Breast epithelium (tissue), 4 donors: ENCODE measurements at regions not wholly inside any gene's neighbourhood (a gene's known extent, or its start where the extent isn't known, plus 50 kb on each side); places are given as distances from the start of the nearest gene placed in this dataset.

Experiments used
- DNase-seq, 2 donors: peaks; one replicate each; pipeline ENCODE4 v3.0.0-alpha.2; 2019; ENCODE audit warnings: low spot score in 2 of 2
- H3K27ac ChIP-seq, 2 donors: fragments of 200-600 bp; sonication (generic) in 1 of 2; one replicate each; pipeline ENCODE4 v1.5.1; 2016 to 2019; ENCODE audit warnings: mild to moderate bottlenecking in 1 of 2
- H3K27me3 ChIP-seq, 2 donors: fragments of 200-600 bp; sonication (generic) in 1 of 2; one replicate each; pipeline versions ENCODE4 v1.5.1 to v1.6.0; 2017 to 2019; ENCODE audit warnings: control low read depth in 1 of 2, mild to moderate bottlenecking in 1 of 2
- H3K36me3 ChIP-seq: fragments of 200-600 bp; one replicate; pipeline ENCODE4 v1.5.1; 2019
- H3K4me1 ChIP-seq, 2 donors: fragments of 200-600 bp; sonication (generic); one replicate each; pipeline ENCODE4 v1.5.1; 2016 to 2019; ENCODE audit warnings: control low read depth in 1 of 2
- H3K4me3 ChIP-seq, 3 donors: fragments of 200-600 bp; sonication (generic); 1 replicate in 2 of 3; 2 replicates in 1 of 3; pipeline ENCODE4 v1.5.1; 2016 to 2019; ENCODE audit warnings: mild to moderate bottlenecking in 3 of 3, moderate library complexity in 2 of 3
- H3K9me3 ChIP-seq, 2 donors: fragments of 200-600 bp; sonication (generic) in 1 of 2; one replicate each; pipeline ENCODE4 v1.5.1; 2016 to 2019; ENCODE audit warnings: control low read depth in 1 of 2
- CTCF ChIP-seq, 3 donors: fragments of 450-650 bp; IDR thresholded peaks; one replicate each; pipeline ENCODE4 v1.5.1; 2016 to 2017; ENCODE audit warnings: antibody characterized with exemption in 3 of 3, mild to moderate bottlenecking in 3 of 3, moderate library complexity in 3 of 3
- POLR2A ChIP-seq: fragments of 450-650 bp; IDR thresholded peaks from one replicate; pipeline ENCODE4 v1.6.1; 2016; ENCODE audit warnings: antibody characterized with exemption, mild to moderate bottlenecking, moderate library complexity
- POLR2AphosphoS5 ChIP-seq, 3 donors: sonication (generic); formaldehyde crosslinking; IDR thresholded peaks; one replicate each; pipeline ENCODE4 v1.6.1; 2017; ENCODE audit warnings: antibody characterized with exemption in 3 of 3
- intact Hi-C: fragments of 100-400 bp; cut with DNase I; formaldehyde crosslinking; loops from one replicate; pipeline ENCODE4 v1.15.1; 2023; ENCODE audit warnings: low total_unique reads

DNA sequence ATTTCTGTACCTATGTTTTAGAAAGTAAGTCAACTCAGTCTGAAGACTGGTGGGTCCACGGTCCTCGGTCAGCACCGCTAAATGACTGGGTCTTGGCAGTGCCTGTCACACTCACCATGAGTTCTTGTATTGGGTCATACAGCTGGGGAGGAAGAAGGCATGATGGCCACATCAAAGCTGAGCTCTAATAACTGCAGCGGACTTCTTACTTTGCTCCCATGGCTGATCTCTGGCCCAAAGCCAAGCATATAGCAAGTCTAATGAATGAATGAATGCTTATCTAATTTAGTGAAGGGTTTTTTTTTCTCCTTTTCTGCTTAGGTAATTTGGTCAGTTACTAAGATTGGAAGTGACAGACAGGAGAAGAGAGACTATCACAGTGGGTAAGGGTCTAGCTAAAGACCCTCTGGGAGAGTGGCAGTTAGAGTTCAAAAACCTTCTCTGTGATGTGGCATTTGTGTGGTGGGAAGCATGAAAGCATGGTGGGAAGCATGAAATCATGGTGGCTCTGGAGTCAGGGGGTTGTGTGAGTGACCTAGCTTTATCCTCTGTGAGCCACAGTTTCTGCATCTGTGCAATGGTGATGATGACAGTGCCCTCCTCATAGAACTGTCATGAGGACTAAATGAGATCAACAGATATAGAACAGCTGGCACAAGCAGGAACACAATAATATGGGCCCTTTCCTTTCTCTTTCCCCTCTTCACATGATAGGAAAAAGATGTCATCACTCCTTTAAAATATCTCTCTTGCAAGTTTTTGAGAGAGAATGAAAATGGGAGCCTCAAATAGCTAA lies 78.9 kb upstream of the JAK1 start:
- no peak for DNase-seq
- H3K27me3 ChIP-seq: no peaks in the 10 kb centered on the region

GRCh38 chr1:65048335-65048734 lies 82.0 kb upstream of the JAK1 start:
- TF ChIP-seq POLR2AphosphoS5 (IDR thresholded peaks at IDR 0.05) (no peak), POLR2A (no peak), CTCF (IDR thresholded peaks at IDR 0.05) (no peak)
- peak overlapping the region in 1 of 3 donors; percentile 10 for H3K4me3 ChIP-seq
- peak overlapping the region in 1 of 2 donors; percentile 20 for H3K27ac ChIP-seq
- no peaks in the 10 kb centered on the region for H3K27me3 ChIP-seq
- intact Hi-C loops: no loop called here
- H3K36me3 ChIP-seq: no peaks in the 10 kb centered on the region
- no peak for DNase-seq
- peaks cover 0 to 12% of the 10 kb centered on the region in 2 donors for H3K4me1 ChIP-seq
- no peaks in the 10 kb centered on the region for H3K9me3 ChIP-seq

More for the DNA sequence above, 78.9 kb upstream of the JAK1 start:
- no peaks in the 10 kb centered on the region for H3K9me3 ChIP-seq
- H3K36me3 ChIP-seq: no peaks in the 10 kb centered on the region
- H3K4me3 ChIP-seq: no peak overlapping the region
- H3K4me1 ChIP-seq: peaks cover 0 to 6% of the 10 kb centered on the region in 2 donors
- TF ChIP-seq POLR2AphosphoS5 (IDR thresholded peaks at IDR 0.05) (no peak), POLR2A (no peak), CTCF (IDR thresholded peaks at IDR 0.05) (no peak)
- intact Hi-C loops: no loop called here
- peak overlapping the region in 1 of 2 donors; percentile 15 for H3K27ac ChIP-seq

DNA sequence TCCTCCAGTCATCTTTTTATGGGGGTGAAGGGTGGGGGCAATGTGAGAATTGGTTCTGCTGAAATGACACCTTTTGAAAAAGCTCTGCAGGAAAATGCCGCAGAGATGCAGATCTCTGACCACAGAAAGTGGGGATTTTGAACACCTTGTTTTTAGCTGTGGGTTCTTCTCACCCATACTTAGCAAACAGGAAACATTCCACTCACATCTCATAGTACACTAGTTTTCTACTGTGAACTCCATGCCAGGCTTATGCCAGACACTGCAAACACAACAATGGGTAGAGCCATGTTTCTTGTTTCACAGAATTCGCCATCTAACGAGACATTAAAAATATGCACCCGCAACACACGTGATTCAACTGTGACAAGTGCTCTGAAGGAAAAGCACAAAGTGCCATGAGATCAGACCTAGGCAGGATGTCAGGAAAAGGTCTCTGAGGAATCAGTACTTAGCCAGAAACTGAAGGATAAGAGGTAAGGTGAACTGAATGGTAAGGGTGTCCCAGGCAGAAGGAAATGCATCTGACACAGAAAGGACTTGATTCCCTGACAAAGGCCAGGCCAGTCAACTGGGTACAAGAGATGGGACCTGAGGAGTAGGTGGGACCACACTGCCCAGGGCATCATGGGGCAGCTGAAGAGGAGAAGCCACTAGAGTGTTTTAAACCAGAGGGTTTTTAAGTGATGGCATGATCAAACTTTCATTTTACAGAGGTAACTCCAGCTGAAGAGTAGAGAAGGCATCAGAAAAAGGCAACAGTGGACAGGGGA lies 83.8 kb upstream of the JAK1 start:
- Histone ChIP-seq H3K27me3 (no peaks in the 10 kb centered on the region), H3K4me3 (no peak overlapping the region), H3K9me3 (no peaks in the 10 kb centered on the region), H3K27ac (no peak overlapping the region), H3K4me1 (peaks cover 0 to 12% of the 10 kb centered on the region in 2 donors), H3K36me3 (no peaks in the 10 kb centered on the region)
- no peak for DNase-seq
- intact Hi-C loops: no loop called here
- no peak for TF ChIP-seq CTCF (IDR thresholded peaks at IDR 0.05)
- no peak for TF ChIP-seq POLR2AphosphoS5 (IDR thresholded peaks at IDR 0.05)
- TF ChIP-seq POLR2A: no peak

- Histone ChIP-seq H3K9me3 (no peaks in the 10 kb centered on the region), H3K4me3 (no peak overlapping the region), H3K36me3 (no peaks in the 10 kb centered on the region), H3K27ac (no peak overlapping the region), H3K4me1 (peaks cover 0 to 12% of the 10 kb centered on the region in 2 donors), H3K27me3 (no peaks in the 10 kb centered on the region)
- TF ChIP-seq POLR2A: no peak
- no peak for TF ChIP-seq CTCF (IDR thresholded peaks at IDR 0.05)
- no peak for TF ChIP-seq POLR2AphosphoS5 (IDR thresholded peaks at IDR 0.05)
- intact Hi-C loops: no loop called here
- no peak for DNase-seq
Measured at GRCh38 chr1:65050735-65051134, 84.4 kb upstream of the JAK1 start.

- TF ChIP-seq POLR2AphosphoS5 (IDR thresholded peaks at IDR 0.05) (no peak), CTCF (IDR thresholded peaks at IDR 0.05) (no peak), POLR2A (no peak)
- Histone ChIP-seq H3K4me3 (no peak overlapping the region), H3K36me3 (no peaks in the 10 kb centered on the region), H3K27me3 (no peaks in the 10 kb centered on the region), H3K4me1 (peaks cover 0 to 19% of the 10 kb centered on the region in 2 donors), H3K9me3 (no peaks in the 10 kb centered on the region), H3K27ac (no peak overlapping the region)
- no peak for DNase-seq
- intact Hi-C loops: no loop called here
Measured at GRCh38 chr1:65054481-65054880, 88.1 kb upstream of the JAK1 start.
